CD4-positive, alpha-beta T cell treated with Interleukin-6 for 4 hours (primary cell): ENCODE measurements at regions not wholly inside any gene's neighbourhood (a gene's known extent, or its start where the extent isn't known, plus 50 kb on each side); places are given as distances from the start of the nearest gene placed in this dataset.
"Not testable (repeated sequence)": the region's sequence is repeated elsewhere in the genome, so short reads cannot be mapped to it uniquely, and the experiment has no call there.

Source experiments
- DNase-seq: peaks from one replicate; pipeline ENCODE4 v3.0.0-alpha.2; 2020; ENCODE audit warnings: mixed read lengths

DNA sequence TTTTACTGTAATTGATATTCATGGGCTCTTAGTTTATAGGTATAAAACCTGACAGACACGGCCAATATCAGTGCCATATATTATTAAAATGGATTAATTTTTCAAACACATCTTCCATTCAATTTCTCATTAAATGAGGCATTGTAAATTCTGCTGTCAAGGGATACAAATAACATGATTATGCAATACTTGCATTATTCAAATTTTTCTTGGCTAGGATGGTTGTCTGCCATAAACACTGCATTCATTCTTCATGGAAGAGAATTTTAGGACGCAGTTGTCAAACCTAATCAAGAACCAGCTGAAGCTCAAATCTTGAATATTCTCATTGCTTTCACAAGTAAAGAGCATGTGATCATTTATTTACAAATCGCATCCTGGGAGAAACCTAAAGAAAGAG, 255.6 kb downstream of the RDH14 start:
- no peak for DNase-seq

DNA sequence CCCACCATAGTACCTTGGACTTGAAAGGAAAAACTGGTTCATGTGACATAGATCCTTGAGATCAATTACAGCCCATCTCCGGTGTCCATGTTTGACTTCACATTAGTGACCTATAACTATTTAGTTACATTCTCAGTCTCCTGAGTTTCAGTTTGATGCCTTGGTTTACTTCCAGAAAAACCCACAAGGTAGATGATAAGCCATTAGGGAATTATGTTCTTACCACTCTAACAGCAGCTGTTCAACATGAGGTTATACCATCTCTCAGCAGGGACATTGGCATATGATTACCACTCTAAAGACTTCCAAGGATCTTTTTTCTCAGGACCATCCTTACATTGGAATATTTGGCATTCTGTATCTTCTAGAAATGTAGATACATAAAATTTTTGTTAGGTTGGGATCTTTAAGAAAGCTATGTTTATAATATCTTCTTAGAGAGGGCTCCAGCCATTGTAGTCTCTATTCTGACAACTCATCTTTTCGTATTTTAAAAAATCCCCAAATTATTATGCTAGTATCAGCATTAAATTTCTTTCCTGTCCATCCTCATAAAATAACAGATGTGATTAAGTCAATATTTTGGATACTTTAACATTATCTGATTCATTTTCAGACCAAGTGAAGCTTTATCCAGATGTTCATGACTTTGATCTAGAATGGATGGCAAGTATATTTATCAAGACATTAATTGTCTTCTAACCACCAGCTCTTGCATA, 258.9 kb downstream of the RDH14 start:
- DNase-seq: no peak

DNA sequence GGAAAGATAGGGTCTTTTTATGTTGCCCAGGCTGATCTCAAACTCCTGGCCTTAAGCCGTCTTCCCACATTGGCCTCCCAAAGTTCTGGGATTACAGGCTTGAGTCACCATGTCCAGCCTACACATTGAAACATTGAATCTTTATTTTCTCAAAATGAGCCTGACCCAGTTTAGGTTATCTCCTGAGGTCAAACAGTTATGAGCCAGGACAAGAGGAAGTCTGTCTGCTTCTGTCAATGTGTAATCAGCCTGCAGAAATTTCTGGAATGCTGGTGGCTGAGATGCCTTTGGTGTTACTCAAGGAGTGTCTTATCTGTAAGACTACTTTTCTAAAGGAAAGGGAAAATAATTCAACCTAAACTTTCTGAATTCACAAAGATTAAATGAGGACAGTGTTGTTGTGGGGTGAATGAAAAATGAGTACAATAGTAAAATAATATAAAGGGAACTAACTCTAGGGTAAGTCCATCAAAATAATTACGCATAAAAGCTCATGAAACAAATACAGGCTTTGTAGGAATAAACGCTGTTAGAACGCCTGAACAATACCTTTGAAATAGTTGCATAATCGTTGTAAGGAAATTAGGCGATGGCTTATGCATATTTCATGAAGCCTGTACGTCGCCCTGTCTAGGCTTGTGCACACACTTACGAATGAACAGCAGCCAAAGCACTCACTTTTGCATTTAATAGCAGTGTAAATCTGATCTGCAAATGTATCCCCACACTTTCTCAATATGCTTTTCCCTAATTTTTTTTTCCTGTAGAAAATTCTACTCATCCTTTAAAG, 260.8 kb downstream of the RDH14 start:
- DNase-seq: no peak

DNA sequence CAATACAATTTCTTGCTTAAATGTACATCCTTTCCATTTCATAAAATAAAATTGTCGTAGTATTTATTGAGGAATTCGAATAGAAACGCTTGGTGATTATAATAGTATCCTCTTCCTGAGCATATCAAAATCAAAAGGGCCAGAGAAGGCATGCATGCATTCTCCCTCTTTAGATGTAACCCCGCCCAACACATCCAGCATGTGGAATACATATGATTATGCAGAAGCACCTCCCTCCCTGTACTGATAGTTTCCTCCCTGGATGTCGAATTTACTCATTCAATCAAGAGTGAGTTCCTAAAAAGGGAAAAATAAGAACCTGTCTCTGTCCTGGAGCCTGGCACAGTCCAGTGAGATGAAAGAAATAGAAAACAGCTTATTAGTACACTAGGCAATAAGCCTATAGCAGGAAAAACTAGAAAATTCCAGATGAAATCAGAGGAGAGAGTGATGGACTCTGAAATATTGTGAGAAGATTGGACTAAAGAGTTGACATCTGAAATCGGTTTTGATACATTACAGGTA, 262.9 kb downstream of the RDH14 start:
- DNase-seq: no peak

DNA sequence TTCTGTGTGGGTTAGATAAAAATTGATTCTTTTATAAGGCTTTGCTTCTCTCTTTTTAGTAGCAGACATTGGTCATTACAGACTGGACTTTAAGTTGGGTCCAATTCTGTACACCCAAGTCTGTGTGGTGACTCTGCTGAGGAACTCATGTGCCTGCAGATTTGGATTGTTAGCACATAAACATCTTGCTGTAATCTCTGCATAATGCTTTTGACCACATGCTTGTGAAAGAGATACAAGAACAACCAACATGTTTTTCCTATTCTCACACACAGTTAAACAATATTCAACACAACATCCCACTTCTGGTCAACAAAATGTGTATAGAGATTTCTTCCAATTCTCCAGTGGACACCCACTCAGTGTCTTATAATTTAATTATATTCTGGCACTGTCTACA, 270.1 kb downstream of the RDH14 start:
- DNase-seq: no peak

DNA sequence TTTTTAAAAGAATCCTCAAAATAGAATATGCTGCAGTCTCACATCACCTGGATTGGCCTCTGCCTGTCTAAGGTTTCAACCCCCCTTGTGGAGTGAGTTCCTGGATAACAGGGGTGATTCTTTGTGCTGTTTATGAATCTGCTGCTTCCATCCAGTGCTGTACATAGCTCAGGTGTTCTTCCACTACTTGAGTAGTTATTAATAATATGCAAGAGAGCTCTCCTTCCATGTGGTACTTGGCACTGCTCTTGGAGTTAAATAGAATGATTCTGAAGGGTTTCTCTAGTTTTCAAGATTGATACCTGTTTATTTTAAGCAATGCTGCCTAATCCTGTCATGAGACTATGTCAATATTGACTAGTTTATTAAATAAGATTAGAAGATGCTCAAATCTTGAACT, 273.6 kb downstream of the RDH14 start:
- no peak for DNase-seq

DNA sequence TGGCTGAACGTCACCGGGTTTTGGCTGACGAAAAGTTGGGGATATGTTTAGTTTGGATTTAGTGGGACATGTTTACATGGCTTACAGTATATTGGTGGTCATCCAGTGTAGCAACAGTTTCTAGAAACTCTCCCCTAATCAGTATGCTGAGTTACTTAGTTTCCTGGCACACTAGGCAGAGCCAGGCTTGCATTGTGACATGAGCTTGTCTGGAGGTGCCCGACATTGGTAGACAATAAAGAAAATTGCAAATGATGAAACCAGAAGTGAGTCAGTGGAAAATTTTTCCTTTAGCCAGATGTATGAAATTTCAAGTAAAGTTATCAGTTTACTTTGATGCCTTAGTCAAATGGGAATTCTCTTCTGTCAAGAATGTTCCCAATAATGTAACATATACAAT, 276.1 kb downstream of the RDH14 start:
- DNase-seq: no peak

DNA sequence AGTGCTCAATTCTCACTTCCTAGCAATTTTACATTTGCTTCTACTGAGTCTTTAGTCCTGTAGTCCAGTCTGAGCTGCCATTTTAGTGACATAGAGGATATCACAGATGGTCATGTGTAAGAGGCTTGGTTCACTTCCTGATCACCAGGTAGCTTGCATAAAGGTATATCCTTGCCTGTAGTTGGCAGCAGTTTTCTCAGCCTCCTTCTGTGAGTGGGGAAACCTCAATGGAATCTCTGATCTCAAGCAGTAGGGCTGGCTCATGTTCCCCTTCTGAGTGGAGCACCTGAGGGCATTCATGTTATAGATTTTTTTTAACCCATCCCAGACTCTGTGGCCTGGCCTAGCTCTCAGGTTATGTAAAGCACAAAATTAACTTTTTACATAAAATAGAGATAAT, 278.4 kb downstream of the RDH14 start:
- DNase-seq: no peak

DNA sequence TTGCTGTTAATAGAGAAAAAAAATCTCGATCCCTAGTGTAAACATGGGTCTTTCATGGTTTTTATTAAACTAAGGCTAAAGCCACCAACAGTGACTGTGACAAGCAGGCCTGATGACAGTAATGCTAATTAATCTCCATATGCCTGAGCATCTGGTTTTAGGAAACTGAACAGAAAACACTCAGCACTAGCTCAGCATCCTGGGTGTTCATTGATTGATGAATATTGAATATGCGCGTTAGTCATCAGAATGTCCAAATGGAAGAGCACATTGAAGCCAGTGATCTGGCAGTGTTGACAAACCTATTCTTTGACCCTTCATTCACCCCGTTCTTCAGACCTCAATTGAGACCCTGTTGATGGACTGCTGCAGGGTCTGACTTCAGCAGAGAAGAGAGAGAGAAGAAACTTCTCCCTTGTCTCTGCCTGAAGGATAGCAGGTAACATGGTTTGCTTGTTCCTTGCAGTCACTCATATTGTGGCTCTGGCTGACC, 283.8 kb downstream of the RDH14 start:
- no peak for DNase-seq

DNA sequence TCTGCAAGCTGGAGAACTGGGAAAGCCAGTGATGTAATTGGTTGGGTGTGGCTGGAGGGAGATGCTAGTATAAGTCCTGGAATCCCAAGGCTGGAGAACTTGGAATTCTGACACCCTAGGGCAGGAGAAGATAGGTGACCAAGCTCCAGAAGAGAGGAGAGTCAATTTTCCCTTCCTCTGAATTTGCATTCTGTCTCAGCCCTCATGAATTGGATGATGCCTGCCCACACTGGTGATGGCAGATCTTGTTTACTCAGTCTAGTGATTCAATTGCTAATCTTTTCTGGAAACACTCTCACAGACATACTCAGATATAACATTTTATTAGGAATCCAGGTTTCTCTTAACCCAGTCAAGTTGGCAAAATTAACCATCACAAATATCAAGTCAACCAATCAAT, 287.2 kb downstream of the RDH14 start:
- DNase-seq: no peak

DNA sequence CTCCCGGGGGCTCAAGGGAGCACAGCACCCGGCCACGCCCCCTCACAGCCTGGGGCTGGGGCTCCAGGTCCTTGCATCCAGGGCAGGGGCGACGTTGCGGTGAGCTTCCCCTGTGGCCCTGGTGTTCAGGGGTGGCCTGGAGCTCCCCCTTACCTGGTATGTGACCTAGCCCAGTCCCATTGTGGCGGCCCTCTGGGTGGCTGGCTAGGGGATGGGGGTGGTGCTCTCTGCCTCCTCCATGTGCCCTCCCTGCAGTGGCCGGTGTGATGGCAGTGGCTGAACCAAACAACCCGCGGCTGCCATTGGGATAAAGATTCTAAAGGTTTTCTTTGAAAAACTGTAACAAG, 288.3 kb downstream of the RDH14 start:
- no peak for DNase-seq

DNA sequence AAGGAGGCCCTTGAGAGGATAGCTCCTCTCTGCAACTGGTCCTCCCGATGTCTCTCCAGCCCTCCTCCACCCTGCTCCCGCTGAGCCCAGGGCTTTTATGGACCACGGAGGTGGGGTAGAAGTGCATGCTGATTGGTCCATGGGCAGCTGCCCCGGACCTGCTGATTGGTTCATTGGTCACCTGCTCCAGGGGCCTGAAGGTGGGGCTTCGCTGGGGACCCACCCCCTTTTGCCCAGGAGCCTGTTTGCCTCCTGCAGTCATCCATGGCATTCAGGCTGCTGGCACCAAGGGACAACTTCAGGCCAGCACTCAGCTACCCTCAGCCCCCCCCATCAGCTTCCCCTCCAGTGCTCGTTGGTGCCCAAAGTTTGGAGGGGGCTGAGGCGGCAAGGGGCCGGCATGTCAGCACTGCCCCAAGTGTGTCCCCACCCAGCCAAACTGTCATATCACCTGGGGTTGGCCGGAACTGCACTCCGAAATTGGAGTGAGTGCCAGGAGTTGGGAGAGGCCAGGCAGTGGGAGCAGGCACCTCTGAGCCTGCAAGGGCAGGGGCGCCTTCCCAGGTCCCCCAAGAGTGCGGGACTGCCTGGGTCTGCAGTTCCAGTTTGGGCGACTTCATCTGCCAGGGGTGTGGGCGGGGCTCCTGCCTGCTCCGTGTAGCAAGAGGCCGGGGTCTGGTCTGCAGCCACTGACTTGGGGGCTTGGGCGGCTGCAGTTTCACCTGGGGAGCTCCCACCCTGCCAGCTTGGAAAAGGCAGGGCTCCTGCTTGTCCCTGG, 288.9 kb downstream of the RDH14 start:
- DNase-seq: no peak

DNA sequence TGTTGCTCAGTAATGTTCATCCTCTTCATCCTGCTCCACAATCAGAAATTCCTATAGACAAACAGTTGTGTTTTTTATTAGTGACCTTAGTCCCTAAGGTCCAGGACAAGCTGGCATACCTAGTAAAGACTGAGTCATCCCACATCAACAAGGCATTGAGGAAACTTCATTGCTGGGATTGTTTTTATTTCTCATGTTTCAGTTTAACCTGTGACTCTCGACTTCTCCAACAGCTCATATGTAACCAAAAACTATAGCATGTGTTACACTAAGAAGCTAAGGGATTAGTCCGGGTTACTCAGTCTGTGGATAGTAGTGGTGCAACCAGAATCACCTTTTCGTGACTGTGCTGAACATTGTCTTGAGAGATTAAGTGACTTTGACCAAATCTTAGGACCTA, 292.1 kb downstream of the RDH14 start:
- no peak for DNase-seq

DNA sequence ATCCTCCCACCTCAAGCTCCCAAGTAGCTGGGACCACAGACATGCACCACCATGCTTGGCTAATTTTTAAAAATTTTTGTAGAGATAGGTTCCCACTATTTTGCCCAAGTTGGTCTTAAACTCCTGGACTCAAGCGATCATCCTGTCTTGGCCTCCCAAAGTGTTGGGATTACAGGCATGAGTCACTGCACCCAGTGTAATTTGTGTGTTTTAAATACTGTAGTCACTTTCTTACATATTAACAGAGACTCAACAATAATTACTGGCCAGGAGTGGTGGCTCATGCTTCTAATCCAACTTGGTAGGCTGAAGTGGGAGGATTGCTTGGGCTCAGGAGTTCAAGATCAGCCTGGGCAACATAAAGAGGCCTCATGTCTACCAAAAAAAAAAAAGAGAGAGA, 293.0 kb downstream of the RDH14 start:
- DNase-seq: no peak

DNA sequence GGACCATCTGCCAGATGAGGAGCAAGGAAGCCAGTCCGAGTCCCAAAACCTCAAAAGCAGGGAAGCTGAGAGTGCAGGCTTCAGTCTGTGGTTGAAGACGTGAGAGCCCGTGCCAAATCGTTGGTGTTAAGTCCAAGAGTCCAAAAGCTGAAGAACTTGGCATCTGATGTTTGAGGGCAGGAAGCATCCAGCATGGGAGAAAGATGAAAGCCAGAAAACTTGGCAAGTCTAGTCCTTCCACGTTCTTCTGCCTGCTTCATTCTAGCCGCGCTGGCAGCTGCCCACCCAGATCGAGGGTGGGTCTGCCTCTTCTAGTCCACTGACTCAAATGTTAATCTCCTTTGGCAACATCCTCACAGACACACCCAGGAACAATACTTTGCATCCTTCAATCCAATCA, 293.8 kb downstream of the RDH14 start:
- DNase-seq: not testable (repeated sequence)

DNA sequence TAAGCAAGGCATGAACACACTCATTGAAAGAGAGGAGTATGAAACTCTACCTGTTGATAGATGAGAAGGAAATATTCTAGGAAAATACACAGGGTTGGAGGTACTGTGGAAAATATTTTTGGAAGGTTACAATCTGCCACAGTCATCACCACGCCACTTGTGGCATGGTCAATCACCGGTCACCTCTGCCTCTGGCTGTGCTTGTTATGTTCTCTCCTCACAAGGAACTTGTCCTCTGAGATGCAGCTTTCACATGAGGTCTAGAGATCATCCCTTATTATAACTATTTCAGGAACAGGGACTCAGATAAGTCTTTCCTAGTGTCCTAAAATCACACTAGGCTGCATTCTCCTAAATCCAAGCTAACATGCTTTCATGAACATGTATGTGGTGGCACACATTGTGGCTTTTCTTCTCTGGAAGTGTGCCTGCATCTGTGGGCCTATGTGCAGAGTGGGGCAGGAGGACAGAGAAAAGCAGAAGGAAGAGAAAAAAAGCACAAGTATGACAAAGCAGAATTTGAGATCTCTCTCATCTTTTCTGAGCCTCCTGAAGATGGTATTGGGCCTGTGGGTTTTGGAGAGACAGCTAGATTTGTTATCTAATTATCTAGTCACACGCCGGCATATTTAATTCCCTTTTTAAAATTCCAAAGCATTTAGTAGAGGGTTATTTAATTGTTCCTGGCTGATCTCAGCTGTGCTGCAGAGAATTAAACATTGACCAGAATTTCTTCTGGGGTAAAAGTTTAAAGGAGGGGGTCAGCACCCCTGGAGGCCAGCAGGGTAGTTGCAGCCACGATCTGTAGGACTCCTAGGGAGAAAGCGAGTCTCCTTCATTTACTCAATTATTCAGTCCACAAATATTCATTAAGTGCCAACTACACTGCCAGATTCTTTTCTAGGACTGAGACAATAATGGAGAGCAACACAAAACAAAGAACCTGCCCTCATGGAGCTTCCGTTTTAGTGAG, 294.6 kb downstream of the RDH14 start:
- DNase-seq: no peak

DNA sequence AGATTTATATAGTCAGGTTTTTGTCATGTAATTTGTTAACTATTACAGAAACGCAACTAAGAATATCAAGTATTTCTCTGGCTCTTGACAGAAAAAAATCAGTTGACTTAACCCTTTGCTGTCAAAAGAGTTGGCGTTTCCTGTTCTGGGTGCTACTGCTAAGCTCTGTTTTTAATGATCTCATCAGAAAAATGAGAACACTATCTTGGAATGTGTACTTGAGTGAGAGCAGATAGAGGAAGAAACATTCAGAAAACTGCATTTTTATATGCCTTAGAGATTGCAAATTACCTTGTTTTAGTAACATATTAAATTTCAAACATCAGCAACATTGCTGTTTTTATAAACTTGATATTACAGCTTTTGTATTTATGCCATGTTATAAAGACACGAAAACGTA, 297.9 kb downstream of the RDH14 start:
- no peak for DNase-seq

DNA sequence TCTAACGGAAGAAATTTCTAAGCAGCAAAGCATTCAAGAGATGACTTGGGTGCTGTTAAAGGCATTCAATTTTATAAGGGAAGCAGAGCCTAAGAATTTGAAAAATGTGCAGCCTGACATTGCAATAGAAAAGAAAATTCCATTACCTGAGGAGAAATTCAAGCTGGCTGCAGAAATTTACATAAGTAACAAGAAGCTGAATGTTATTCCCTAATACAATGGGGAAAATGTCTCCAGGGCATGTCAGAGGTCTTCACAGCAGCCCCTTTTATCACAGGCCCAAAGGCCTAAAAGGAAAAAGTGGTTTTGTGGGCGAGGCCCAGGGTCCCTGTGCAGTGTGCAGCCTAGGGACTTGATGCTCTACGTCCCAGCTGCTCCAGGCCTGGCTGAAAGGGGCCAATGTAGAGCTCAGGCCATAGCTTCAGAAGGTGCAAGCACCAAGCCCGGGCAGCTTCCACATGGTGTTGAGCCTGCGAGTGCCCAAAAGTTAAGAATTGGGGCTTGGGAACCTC, 306.7 kb downstream of the RDH14 start:
- no peak for DNase-seq

DNA sequence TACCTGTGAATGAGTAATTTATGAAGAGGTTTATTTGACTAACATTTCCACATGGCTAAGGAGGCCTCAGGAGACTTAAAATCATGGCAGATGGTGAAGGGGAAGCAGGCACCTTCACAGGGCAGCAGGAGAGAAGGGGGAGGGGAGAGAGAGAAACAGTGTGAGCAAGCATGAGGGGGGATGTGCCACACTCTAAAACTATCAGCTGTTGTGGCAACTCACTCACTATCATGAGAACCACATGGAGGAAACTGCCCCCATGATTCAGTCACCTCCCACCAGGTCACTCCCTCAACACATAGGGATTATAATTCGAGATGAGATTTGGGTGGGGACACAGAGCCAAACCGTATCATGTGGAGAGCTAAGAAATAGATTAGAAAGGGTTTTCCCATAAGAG, 309.0 kb downstream of the RDH14 start:
- DNase-seq: no peak

DNA sequence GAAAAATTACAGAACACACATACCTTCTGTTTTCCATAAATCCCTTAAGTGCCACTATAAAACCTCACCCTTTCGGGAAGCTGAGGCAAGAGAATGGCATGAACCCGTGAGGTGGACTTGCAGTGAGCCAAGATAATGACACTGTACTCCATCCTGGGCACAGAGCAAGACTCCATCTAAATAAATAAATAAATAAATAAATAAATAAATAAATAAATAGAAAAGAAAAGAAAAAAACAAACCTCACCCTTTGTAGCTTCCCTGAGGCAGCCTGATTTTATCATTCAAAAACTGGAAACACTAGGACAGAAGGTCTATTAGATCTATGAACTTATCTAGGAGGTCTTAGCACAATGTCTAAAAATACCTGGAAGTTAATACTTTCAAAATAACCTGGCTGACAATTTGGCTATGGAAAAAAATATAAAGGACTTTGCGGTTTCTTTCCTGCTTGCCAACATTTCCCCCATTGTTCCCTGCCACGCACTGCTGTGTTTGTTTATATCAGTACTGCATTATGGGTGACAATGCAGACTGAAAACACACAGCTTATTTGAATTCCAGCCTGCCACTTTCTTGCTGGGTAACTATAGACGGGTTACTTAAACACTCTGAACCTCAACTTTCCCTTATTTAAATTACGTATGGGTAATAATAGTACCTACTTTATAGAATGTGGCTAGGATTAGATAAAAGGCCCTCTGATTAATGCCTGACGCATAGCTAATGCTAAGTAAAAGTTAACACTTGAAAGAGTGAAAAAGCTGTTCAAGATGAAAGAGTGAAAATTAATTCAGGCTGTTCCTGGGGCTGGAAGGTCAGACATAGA, 313.0 kb downstream of the RDH14 start:
- DNase-seq: no peak

DNA sequence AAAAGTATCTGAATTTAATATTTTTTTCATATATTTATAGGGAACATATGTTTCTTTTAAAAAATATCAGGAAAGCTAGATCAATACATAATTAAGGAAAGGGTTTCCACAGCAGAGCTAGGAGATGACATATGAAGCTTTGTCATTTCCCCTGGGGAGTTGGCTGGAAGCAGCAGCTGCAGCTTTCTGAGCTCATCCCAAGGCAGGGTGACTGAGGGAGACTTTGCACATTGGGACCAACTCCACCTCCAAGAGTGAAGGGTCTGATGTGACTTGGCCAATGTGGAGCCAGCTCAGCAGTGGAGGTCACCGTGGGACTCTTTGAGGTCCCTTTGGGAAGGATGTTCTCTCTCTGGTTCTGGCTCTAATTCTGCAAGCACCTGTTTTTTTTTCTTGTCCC, 315.1 kb downstream of the RDH14 start:
- DNase-seq: no peak
